SJCRH30 (cell line): ENCODE measurements at regions not wholly inside any gene's neighbourhood (a gene's known extent, or its start where the extent isn't known, plus 50 kb on each side); places are given as distances from the start of the nearest gene placed in this dataset.

Experiments
- DNase-seq, 2 experiments: peaks; one replicate each; pipeline ENCODE4 v3.0.0-alpha.2; 2015 to 2020
- H3K27ac ChIP-seq: fragments of 250-450 bp; sonication (Bioruptor Pico); 2 replicates; pipeline ENCODE4 v1.5.1; 2020; ENCODE audit warnings: mild to moderate bottlenecking, moderate library complexity
- H3K27me3 ChIP-seq: fragments of 250-450 bp; sonication (Bioruptor Pico); 2 replicates; pipeline ENCODE4 v1.5.1; 2020; ENCODE audit warnings: mild to moderate bottlenecking, moderate library complexity
- H3K36me3 ChIP-seq: fragments of 250-450 bp; sonication (Bioruptor Pico); 2 replicates; pipeline ENCODE4 v1.5.1; 2020; ENCODE audit warnings: mild to moderate bottlenecking, moderate library complexity
- H3K4me1 ChIP-seq: fragments of 250-450 bp; sonication (Bioruptor Pico); 2 replicates; pipeline ENCODE4 v1.5.1; 2020; ENCODE audit warnings: mild to moderate bottlenecking, moderate library complexity
- H3K4me3 ChIP-seq: fragments of 250-450 bp; sonication (Bioruptor Pico); 2 replicates; pipeline ENCODE4 v1.5.1; 2020; ENCODE audit warnings: mild to moderate bottlenecking, moderate library complexity
- H3K9me3 ChIP-seq: fragments of 250-450 bp; sonication (Bioruptor Pico); replicated peaks from 2 replicates; pipeline ENCODE4 v1.5.1; 2020; ENCODE audit warnings: mild to moderate bottlenecking, moderate library complexity

DNA sequence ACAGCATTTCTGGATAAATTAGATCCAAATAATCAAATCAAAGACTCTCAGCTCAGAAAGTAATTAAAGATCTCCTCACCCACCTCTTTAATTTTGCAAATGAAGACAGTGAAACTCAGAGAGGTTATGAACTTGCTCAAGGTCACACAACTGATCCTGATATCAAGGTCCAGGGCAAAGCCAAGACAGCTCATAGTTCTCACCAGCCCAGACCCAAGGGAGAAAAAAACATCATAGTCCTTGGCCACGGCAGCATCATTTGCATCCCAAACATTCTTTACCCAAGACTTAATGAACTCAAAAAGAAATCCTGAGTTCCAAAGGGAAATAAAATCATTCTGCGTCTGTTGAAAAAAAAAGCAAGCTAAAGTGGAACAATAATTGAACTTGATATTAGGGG is 112.1 kb downstream of the DAD1 start:
- Histone ChIP-seq H3K4me1 (peaks cover 89% of the 10 kb centered on the region), H3K9me3 (no peaks in the 10 kb centered on the region), H3K4me3 (no peak overlapping the region), H3K36me3 (no peaks in the 10 kb centered on the region), H3K27ac (no peak overlapping the region), H3K27me3 (no peaks in the 10 kb centered on the region)
- no peak for DNase-seq

DNA sequence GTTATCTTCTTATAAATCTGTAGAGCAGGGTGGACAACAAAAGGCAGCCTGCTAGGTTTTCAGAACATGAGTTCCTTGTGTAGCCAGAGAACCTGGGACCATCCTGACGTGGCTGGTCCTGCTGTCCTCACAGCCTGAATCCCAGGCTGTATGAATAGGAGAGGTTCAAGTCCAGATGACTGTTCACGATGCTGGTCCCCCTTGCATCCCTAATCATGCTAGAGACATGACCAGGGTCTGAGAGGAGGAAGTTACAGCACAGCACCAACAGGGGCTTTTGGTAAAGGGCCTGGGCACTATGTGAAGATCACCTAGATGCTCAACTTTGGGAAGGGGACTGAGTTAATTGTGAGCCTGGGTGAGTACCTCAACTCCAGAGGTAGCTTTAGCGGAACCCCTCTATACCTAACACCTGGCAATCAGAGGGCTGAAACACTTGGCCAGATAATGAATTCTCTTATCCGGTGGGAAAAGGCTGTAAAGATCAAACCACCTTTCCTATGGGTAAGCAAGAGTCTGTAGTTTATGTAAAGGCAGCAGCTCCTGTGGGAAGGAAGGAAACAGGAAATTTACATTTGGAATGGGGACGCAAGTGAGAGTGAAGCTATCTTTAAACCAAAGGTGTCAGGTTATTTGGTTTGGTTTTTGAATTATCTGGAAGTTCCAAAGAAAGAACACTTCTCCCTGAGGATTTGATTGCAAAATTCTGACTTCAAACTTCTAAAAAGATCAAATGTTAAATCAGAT is 112.8 kb downstream of the DAD1 start:
- Histone ChIP-seq H3K9me3 (no peaks in the 10 kb centered on the region), H3K36me3 (no peaks in the 10 kb centered on the region), H3K27me3 (no peaks in the 10 kb centered on the region), H3K4me1 (peaks cover 85% of the 10 kb centered on the region), H3K27ac (no peak overlapping the region; the same call in 1 of the 2 replicates), H3K4me3 (no peak overlapping the region)
- DNase-seq, result peak in 1 of 2 experiments; percentile 19

DNA sequence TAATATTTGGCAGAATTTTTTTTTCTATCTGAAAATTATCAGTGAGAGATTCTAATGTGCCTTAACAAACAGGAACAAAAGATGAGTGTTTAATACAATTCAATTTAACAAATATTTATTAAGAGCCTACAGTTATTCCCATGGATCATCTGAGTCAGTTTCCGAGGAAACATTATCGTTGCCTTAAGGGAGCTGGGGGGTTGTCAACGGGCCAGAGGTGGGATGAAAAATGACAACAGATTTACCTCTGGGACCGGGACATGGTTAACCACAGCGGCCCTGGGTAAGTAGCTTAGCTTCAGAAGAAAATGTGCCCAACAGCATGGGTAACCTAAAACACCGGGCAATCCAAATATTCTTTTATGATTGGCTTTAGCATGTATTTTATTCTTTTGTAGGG is 113.6 kb downstream of the DAD1 start:
- no peaks in the 10 kb centered on the region for H3K9me3 ChIP-seq
- no peak overlapping the region; the same call in 1 of the 2 replicates for H3K27ac ChIP-seq
- H3K4me3 ChIP-seq, result no peak overlapping the region
- DNase-seq, result peak in 1 of 2 experiments; percentile 63
- peaks cover 77% of the 10 kb centered on the region for H3K4me1 ChIP-seq
- no peaks in the 10 kb centered on the region for H3K27me3 ChIP-seq
- no peaks in the 10 kb centered on the region for H3K36me3 ChIP-seq

- H3K4me1 ChIP-seq, result peaks cover 71% of the 10 kb centered on the region
- no peak overlapping the region for H3K4me3 ChIP-seq
- H3K27ac ChIP-seq, result no peak overlapping the region; the same call in 1 of the 2 replicates
- no peaks in the 10 kb centered on the region for H3K36me3 ChIP-seq
- peak in 1 of 2 experiments; percentile 24 for DNase-seq
- no peaks in the 10 kb centered on the region for H3K27me3 ChIP-seq
- no peaks in the 10 kb centered on the region for H3K9me3 ChIP-seq
Measured at GRCh38 chr14:22474730-22475351, 114.2 kb downstream of the DAD1 start.

DNA sequence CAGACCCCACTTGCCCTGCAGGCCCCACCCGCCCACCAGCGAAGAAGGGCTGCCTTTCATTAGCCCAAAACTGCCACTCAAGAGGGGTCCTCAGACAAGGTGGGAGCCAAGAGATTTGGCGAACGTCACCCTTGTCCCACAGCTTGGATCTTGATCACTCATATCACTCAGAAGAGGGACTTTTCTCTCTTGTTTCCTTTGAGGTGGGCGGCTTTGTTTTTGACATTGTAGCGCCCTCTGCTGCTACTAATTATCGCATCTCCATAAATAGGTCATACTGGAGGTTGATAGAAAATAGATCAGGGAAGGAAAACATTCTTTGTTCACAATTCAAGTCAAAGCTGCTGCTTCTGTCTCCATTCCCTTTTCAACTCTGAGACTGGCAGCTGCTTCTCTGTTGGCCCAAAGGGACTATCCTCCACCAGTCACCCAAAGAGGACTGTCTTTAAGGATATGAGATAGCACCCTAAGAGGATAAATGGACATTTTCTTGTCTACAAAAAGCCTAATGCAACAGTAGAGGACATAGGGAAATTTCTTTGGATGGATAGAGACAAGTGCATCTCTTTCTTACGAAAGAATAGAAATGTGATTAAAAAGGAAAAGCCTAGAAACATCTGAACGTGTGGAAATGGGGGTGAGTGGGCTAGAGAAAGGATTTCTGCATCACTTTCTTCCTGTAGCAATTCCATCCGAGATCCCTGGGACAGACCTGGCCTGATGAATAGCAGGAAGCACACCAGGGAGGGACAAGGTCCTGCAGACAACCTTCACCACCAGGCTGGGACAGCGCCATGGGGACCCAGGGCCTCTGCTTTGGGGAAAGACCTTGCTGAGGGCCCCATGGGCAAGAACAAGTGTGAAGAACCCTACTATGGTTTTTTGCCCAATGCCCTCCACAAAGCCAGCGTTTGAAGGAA is 115.8 kb downstream of the DAD1 start:
- no peak overlapping the region for H3K27ac ChIP-seq
- H3K4me3 ChIP-seq, result no peak overlapping the region
- peaks cover 55% of the 10 kb centered on the region for H3K4me1 ChIP-seq
- H3K36me3 ChIP-seq, result no peaks in the 10 kb centered on the region
- peak; percentile 52 to 83 for DNase-seq
- no peaks in the 10 kb centered on the region for H3K27me3 ChIP-seq
- H3K9me3 ChIP-seq, result no peaks in the 10 kb centered on the region

DNA sequence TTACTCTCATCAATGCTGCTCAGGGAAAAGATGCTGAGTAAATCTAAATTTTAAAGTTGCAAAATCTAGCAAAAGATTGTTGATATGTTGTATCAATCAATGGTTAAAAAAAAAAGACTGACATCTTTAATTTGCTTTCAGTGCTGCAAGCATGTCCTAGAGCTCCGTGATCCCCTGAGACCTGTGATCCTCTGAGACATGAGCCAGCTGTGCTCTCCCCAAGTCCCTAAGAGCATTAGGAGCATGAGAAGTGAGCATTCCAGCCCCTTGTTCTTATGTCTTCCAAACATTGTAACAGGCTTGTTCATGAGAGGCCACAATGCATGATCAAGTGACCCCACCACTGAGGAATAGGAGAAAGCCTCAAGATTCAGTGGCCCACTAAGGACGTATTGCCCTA is 116.6 kb downstream of the DAD1 start:
- peaks cover 47% of the 10 kb centered on the region for H3K4me1 ChIP-seq

DNA sequence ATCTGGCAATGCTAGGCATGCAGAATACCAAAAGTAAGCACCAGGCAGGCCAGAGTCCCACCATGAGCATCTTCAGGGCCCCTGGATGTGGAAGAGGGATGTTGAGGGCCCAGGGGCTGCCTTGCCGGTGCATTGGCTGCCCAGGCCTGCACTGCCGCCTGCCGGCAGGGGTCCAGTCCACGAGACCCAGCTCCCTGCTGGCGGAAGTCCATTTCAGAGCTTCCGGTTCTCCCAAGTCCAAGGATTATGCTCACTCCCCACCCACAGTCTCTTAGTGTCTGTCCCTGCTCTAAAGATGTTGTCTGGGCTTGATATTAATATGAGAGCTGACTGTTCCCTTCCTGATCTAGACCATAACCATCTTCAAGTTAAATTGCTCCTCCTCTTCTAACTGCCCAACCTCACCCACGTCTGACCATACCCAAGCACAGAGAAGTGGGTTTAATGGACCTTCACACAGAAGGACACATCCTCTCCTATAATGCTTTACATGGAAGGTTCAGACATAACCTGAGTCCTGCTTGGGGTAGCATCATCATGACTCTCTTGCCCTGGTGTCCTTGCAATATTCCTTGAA is 117.4 kb downstream of the DAD1 start:
- H3K4me1 ChIP-seq, result peaks cover 43% of the 10 kb centered on the region
- H3K4me3 ChIP-seq, result no peak overlapping the region
- H3K27ac ChIP-seq, result no peak overlapping the region
- no peaks in the 10 kb centered on the region for H3K27me3 ChIP-seq
- peak; percentile 54 to 71 for DNase-seq
- H3K9me3 ChIP-seq, result no peaks in the 10 kb centered on the region
- H3K36me3 ChIP-seq, result no peaks in the 10 kb centered on the region

More for the DNA sequence above, 116.6 kb downstream of the DAD1 start:
- Histone ChIP-seq H3K9me3 (no peaks in the 10 kb centered on the region), H3K27ac (no peak overlapping the region), H3K4me3 (no peak overlapping the region), H3K27me3 (no peaks in the 10 kb centered on the region), H3K36me3 (no peaks in the 10 kb centered on the region)
- DNase-seq, result no peak

DNA sequence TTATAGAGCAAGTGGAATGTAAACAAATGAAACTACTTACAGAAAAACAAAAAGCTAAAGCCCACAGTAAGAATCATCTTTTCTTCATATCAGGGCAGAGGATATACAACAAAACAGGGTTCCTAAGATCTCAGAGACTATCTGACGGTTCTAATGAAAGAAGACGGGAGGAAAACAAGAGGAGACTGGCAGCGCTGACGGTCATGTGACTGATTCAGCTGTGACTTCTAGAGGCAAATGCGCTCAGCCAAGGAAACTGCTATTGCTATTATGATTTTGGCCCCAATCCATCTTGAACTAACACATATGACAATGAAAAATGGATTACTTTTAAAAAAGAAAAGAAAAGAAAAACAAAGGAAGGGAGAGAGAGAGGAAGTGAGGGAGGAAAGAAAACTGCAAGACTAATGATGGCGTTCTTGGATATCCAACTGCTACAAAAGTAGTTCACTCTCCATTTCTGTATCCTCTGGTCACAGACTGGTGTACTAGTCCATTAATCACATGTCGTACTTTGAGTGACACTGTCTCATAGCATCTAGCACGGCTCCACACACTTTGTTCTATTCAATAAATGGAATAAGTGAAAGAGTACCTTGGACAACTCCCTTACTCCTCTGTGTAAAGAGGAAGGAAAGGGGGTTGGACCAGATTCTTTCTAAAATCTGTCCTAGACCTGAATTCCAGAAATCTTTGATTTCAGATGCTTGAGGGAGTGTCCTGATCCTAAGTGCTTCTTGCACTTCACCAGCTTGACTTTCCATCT is 119.3 kb downstream of the DAD1 start:
- H3K9me3 ChIP-seq, result no peaks in the 10 kb centered on the region
- no peaks in the 10 kb centered on the region for H3K36me3 ChIP-seq
- DNase-seq, result no peak
- H3K27ac ChIP-seq, result no peak overlapping the region
- H3K27me3 ChIP-seq, result no peaks in the 10 kb centered on the region
- H3K4me3 ChIP-seq, result no peak overlapping the region
- H3K4me1 ChIP-seq, result peaks cover 24% of the 10 kb centered on the region

- no peak for DNase-seq
- H3K4me3 ChIP-seq, result no peak overlapping the region
- H3K4me1 ChIP-seq, result peaks cover 19% of the 10 kb centered on the region
- no peaks in the 10 kb centered on the region for H3K27me3 ChIP-seq
- no peaks in the 10 kb centered on the region for H3K36me3 ChIP-seq
- H3K27ac ChIP-seq, result no peak overlapping the region
- H3K9me3 ChIP-seq, result no peaks in the 10 kb centered on the region
Measured at GRCh38 chr14:22468830-22469229, 120.2 kb downstream of the DAD1 start.

GRCh38 chr14:22466491-22466890 is 122.5 kb downstream of the DAD1 start:
- no peak for DNase-seq
- Histone ChIP-seq H3K9me3 (no peaks in the 10 kb centered on the region), H3K27me3 (no peaks in the 10 kb centered on the region), H3K4me3 (no peak overlapping the region), H3K4me1 (no peaks in the 10 kb centered on the region), H3K36me3 (no peaks in the 10 kb centered on the region), H3K27ac (no peak overlapping the region)

DNA sequence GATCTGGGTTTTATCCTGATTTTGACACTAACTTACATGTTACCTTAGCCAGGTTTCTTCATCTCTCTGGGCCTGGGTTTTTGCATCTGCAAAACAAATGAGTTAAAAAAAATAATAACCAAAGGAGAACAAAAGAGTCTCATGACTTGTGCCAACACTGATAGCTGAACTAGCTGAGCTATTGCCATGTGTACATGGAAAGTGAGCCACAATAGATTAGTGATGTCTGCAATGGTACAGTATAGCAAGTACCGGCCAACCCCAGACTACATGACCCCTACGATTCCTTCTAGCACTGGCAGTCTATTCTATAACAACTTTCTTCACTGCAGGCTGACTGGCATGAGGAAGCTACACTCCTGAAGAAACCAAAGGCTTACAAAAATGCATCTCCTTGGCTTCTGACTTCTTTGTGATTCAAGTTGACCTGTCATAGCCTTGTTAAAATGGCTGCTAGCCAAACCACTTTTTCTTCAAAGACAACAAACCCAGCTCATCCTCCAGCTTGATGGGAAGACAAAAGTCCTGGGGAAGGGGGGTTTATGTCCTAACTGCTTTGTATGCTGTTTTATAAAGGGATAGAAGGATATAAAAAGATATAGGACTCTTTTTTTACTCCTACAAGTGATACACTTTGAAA is 123.7 kb downstream of the DAD1 start:
- Histone ChIP-seq H3K36me3 (no peaks in the 10 kb centered on the region), H3K4me3 (no peak overlapping the region), H3K27ac (no peak overlapping the region), H3K4me1 (no peaks in the 10 kb centered on the region), H3K27me3 (no peaks in the 10 kb centered on the region), H3K9me3 (no peaks in the 10 kb centered on the region)
- DNase-seq, result no peak

DNA sequence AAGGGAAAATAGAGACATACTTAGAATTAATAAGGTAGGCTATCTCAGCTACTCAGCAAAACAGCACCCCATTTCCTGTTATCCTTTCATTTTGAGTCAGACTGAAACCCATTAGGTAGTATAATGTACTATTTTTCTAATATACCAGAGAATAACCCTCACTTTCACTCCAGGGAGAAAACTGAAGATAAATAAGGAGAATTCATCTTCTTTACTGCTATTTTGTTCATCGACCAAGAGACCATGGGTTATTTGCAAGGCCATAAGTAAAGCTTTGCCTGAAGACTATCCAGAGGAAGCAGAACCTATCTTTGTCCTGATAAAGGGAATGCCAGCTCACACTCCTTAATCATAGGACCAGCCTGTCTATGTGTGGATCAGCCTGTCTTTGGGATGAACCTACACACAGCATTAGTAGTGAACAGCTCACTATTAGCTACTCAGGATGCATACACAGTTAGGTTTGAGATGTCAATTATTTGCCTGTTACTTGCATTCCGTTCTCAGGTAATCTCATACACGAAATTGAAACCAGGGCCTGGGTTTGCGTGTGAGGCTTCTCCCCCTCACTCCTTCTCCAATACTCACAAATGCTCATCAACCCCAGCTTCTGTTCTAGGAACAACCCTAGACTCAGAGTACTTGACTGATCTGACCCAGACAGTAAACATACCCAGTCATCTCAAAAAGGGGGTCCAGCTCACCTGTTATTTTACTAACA is 124.4 kb downstream of the DAD1 start:
- DNase-seq, result no peak
- H3K27ac ChIP-seq, result no peak overlapping the region
- no peaks in the 10 kb centered on the region for H3K27me3 ChIP-seq
- no peaks in the 10 kb centered on the region for H3K36me3 ChIP-seq
- no peaks in the 10 kb centered on the region for H3K9me3 ChIP-seq
- no peak overlapping the region for H3K4me3 ChIP-seq
- H3K4me1 ChIP-seq, result no peaks in the 10 kb centered on the region

DNA sequence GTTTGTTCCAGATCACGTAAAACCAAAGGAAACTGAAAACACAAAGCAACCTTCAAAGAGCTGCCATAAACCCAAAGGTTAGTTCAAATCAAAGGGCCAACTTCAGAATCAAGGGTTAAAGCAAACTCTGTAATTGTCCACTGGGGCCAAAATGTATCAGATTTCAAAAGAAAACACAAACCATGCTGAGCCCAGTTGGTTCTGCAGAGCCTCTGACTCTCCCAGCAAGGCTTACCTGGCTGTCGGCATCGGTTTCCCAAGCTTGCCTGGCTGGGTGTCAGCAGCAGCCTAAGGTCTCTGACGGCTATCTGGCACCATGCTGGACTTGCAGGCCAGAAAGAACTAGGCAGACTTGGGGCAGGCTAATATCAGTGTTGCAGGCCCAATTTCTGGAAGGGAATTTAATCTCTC is 125.3 kb downstream of the DAD1 start:
- no peaks in the 10 kb centered on the region for H3K4me1 ChIP-seq
- H3K27me3 ChIP-seq, result no peaks in the 10 kb centered on the region
- no peak overlapping the region for H3K4me3 ChIP-seq
- no peaks in the 10 kb centered on the region for H3K9me3 ChIP-seq
- DNase-seq, result no peak
- no peaks in the 10 kb centered on the region for H3K36me3 ChIP-seq
- H3K27ac ChIP-seq, result no peak overlapping the region
